Anterior cingulate cortex (tissue), 58 donors: ENCODE measurements at regions not wholly inside any gene's neighbourhood (a gene's known extent, or its start where the extent isn't known, plus 50 kb on each side); places are given as distances from the start of the nearest gene placed in this dataset.
"Not testable (repeated sequence)": the region's sequence is repeated elsewhere in the genome, so short reads cannot be mapped to it uniquely, and the experiment has no call there.

Experiments
- DNase-seq, 58 donors: peaks; one replicate each; lab custom pipeline; 2025; lab: John Stamatoyannopoulos, UW

DNA sequence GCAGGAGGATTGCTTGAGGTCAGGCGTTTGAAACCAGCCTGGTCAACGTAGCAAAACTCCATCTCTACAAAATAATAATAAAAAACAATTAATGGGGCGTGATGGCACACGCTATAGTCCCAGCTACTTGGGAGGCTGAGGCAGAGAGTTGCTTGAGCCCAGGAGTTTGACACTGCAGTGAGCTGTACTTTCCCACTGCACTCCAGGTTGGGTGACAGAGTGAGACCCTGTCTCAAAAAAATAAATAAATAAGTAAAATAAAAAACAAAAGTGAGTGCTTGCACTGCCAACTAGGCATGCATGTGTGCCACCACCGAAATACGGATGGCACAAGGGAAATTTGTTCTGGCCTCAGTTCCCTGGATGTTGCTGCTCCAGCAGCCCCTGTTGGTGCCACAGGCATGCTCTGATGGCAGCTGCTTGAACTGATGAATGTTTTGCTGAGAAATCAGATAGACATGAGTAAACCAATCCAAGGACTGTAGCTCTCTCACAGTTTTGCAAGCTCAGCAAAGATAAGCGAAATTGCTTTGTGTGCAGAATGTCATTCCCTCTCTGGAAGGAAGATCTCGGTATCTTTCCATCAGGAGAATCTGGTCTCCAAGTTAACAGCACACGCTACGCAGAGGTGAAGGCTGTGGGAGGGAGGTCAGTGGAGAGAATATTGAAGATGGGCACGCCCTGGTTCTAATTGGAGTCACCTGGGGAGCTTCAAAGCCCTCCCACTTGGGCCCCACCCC lies 188.0 kb upstream of the SLC24A3 start:
- no peak for DNase-seq

DNA sequence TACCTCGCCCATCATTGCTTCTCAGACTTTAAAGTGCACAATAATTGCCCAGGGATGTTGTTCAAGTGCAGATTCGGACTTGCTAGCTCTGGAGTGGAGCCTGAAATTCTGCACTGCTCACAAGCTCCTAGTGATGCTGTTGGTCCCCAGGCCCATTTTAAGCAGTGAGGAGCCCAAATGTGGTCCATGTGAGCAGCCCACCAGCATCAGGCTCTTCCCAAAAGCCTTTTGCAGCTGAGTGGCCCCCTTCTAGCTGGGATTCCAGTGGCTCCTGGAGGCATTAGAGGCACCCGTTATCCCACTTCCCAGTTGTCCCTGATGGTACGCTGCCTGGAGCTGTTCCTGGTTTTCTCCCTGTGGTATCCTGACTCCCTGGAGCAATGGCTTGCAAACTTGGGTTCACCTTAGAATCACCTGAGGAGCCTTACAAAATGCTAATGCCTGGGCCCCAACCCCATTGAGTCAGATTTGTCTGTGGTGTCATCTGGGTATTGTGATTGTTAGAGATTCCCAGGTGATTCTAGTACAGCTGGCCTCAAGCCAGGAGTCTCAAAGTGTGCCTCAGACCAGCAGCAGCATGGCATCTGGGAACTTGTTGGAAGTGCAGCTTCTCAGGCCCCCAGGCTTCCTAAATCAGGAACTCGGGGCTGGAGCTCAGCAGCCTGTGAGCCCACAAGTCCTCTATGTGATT lies 186.9 kb upstream of the SLC24A3 start:
- DNase-seq = no peak

DNA sequence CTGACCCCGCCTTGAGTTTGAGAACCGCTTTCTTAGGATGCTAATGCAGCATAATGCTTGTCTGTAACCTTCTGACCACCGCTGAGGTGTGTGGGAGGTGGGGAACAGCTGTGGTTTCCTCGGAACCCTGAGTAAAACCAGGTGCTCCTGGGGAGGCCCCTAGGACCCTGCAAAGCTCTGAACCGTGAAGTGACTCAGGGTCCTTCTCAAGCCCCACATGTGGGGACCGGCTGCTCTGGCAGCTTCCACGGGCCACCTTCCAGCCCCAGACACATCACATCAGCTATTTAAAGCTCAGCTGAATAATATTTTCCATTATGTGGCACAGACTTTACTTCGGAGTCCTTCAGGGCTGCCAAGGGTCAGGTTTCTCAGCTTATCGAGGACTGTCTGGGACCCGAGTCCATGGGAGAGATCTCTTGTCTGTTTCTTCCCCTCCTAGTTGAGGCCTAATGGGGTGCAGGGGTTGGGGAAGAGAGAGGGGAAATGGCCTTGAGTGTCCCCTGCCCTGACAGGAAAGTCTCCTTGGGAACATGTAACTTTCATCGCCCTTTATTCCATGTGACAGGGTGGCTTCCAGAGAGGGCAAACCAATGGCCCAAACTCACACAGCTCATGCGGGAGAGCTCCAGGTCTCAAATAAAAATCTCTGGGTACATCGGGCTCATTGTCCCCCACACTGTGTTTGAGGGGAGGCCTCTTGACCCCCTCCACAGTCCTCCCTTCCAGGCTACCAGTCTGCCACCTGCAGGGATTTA lies 186.1 kb upstream of the SLC24A3 start:
- no peak for DNase-seq

DNA sequence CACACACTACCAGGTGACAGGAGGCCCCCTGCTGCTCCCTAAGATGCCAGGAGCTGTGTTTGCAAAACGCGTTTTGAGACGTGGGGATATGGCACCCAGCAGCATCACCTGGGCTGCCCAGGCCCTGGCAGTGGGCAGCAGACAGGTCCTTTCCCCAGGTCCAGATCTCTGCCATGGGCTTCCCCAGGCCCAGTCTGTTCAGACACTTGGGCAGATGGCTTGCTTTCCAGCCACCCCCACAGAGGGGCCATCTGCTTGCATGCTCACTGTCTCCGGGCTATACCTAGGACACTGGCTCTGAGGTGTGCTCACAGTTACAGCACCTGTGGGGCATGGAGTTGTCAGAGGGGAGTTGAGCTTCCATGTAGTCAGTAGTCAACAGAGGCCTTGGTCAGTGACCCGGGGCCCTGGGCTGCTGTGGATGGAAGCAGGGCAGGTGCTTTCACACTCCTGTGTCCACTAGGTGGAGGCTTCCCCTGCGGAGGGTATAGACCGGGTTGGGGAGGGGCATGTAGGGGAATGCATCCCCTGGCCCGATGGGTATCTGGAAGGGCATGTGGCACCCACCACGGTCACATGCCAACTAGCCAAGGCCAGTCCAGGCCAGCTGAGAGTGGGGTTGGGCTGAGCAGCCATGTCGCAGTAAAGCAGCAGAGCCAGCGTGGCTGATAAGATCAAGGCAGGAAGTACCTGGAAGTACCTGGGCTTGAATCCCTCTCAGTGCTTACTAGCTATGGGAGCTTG lies 185.4 kb upstream of the SLC24A3 start:
- no peak for DNase-seq

DNA sequence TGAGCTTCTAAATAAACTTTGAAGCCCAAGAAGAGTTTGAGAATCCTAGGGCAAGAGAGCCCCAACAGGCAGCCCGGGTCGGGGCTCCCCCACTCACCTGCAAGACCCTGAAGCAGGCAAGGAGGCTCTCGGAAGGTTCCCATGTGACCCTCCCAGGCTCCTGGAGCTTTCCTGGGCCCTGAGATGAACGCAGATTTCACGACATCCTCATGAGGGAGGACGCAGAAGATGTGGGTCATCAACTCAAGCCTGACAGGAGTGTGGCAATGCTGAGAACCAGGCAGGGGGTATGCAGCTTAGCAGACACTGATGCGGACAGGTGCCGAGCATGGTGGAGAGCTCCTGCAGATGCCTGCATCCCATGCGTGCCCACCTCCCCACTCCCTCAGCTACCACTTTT lies 184.5 kb upstream of the SLC24A3 start:
- no peak for DNase-seq

DNA sequence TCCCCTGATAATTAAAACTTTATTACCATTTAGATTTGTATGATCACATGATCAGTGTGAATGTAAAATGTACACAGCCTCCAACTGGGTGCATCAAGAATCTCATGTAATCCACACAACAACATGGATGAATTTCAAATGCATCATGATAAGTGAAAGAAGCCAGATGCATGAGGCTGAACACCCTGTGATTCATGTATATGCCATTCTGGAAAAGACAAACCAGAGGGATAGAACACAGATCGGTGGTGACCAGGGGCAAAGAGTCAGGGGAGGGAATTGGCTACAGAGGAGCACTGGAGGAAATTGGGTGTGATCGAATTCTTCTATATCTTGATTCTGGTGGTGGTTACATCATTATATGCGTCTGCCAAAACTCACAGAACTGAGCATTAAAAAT lies 170.7 kb upstream of the SLC24A3 start:
- DNase-seq = no peak

DNA sequence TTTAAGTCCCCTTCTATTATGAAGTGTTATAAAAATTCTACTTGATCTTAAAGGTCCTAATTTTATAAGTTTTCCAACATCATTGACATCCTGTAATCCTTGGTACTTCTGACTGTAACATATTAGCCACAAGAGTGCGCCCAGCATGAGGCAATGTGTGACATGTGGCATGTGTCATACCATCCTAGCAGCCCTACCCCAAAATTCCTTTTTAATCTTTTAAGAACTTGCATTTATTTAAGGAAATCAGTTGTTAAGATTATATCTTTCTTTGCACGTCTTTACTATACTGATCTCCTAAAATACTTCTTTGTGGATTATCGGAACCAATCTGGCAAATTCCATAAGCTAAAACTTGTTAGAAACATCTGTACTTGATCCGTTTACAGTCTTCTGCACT lies 167.1 kb upstream of the SLC24A3 start:
- DNase-seq = no peak

DNA sequence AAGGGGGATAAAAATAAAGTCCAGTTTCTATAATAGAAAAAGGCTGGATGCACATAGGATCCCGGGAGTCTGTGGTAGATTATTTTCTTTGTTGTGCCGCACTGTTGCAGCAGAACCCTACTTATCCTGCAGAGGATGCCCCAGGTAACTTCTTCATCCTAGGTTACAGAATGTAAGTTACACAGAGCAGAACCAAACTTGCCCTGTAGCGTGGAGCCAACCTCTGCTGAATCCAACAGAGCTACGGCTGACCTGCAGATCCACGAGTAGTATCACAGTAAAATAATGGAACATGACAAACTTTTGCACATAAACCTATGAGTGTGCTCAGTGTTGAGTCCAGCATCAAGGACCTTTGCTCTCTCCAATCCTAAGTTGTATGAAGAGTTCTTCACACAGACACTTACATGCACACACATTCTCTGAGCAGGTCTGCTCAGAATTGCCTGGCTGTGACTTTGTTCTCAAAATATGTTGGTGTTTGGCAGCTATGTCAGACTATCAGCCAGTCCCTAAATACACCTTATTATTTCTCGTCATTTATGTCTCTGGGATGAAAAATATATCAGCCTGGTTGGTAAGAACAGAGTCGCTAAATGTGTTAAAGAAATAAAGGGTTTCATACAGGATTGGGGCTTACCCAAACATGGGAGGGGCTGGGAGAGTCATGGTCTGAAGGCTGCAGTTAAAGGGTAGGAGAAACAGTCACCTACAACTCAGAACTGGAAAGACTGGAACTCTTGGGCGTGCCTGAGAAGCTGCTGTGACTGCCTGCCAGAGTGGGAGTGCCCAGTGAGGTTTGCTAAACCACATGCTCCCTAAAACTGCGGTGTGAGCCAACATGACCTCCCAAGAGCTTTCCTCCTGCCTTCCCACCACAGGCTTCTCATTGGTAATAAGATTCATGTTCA lies 165.1 kb upstream of the SLC24A3 start:
- no peak for DNase-seq

DNA sequence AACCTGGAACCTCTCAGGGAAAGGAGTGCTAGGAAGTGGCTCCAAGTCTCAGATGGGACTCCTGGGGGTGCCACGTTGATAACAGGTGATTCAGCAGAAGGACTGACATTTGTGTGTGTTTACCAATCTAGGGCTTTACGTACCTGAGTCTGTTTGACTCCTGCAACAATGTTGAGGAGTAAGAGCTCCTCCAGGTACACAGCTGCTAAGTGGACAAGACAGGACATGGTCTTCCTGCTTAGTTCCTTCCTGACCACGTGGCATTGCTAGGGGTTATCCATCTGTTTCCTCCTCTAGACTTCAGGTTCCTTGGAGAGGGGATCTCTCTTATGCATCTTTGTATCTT lies 164.5 kb upstream of the SLC24A3 start:
- no peak for DNase-seq

DNA sequence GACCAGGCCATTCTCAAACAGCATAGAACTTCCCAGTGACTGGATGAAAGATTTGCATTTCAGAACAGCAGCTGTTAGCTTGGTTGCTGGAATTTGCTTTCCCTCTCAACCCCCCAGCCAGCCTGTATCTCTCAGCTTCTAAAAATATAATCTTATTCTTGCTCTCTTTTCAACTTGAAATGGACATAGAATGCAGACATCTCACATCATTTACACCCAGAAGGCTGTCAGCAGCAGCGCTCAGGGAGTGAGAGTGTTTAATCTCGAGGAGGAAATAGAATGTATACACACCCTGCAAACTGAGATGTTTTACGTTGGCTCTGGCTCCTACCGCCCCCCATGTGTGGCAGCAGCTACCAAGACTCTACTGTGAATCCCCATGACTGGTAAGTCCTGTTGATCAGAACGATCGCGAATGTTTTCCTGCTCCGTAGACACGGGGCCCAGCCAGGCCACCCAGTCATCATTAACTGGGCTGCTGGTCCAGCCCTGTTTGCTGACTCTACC lies 163.4 kb upstream of the SLC24A3 start:
- DNase-seq = peak in 13 of 58 donors; percentile 1 to 33 (median 10)

DNA sequence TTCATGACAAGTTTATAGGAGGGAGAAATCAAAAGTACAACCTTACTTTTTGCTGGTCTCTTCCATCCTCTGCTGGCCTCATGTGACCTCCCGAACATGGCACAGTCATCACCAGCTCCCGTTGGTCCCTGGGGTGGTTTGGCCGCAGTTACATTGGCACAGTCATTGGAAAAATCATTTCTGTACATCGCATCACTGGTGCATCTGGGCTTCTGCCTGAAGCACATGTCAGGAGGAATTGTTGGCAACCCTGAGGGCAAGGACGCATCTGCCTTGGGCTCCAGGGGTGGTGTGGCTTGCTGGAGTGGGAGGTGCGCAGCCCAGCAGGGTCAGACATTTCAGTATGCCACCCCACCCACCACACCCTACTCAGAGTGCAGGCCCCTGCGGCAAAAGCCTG lies 162.9 kb upstream of the SLC24A3 start:
- DNase-seq = no peak

DNA sequence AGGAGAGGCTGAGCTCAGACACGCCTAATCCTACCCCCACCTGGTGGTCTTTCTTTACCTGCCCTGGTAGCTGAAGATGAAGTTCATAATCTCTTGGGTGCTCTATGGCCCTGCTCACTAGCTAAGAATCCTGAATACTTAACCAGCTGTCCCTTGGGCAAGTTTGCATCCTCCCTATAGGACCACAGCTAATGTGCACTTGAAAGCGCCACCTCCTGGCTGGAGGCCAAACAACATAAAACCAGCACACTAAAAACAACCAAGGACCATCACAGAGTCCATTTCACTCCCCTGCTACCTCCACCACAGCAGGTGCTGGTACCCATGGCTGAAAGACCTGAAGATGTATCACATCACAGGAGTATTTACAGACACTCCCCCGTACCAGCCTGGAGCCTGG lies 155.5 kb upstream of the SLC24A3 start:
- DNase-seq = no peak

DNA sequence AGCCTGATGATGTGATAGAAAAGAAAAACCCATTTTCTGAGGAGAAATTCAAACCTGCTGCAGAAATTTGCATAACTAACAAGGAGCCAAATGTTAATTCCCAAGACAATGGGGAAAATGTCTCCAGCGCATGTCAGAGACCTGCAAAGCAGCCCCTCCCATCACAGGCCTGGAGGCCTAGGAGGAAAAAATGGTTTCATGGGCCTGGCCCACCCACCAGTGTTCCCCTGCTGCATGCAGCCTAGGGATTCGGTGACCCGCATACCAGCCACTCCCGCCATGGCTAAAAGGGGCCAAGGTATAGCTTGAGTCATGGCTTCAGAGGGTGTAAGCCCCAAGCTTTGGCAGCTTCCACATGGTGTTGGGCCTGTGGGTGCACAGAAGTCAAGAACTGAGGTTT lies 147.7 kb upstream of the SLC24A3 start:
- not testable (repeated sequence) for DNase-seq

DNA sequence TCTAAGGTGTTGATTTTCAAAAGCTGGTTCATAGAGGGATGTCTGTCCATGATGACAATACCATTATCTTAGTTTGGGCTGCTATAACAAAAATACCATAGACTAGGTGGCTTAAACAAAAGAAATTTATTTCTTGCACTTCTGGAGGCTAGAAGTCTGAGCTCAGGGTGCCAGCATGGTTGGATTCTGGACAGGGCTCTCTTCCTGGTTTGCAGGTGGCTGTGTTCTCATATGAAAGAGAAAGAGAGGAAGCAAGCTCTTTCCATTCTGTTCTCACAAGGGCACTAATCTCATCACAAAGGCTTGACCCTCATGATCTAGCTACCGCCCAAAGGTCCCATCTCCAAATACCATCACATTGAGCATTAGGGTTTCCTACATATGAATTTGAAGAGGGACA lies 144.5 kb upstream of the SLC24A3 start:
- no peak for DNase-seq

DNA sequence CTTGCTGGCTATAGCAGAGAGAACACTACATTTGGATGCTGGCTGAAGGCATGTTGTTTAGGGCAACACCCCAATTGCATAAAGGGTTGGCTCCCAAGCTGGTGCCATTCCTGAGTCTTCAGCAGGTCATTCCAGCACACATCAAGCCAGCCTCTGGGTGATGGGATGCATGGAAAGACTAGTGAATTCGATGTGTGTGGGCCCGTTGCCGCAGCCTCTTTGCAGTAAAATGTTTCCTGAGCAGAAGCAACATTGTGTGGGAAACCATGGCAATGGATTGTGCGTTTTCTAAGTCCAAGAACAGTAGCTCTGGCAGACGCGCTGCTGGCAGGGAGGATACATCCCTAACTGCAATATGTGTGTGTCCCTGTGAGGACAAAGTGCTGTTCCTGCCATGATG lies 142.4 kb upstream of the SLC24A3 start:
- DNase-seq = peak in 26 of 58 donors; percentile 2 to 64 (median 14)

DNA sequence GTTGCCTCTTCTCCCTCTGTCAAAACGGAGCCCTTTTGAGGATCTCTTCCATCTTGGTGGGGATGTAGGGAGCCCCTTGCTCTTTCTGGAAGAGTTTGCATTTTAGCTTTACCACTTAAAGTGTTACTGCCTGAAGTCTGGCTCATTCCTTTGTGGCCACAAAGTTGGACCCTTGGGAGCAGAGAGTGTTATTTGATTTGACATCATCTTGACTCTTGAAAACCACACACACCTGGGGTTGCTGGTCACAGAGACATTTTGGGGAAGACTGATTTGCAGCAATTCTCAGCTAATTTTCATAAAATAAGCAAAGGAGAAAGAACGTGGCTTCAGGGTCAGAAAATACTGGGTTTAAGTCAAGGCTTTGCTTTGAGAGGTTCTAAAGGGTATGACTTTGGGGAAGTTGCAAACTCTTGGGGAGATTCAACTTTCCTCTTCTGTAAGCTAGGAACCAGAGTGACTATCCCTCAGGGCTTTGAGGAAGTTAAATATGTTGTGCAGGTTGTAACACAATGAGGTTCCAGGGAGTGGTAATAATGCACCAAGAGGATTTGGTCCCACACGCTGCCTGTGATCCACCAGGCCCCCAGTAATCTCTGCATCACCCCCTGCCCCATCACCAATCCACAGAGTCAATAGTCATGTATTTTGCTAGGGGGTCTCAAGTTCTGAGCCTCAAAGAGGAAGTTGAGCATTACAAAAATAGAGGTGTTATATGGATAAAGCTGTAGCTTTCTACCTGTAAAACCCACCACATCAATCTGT lies 141.6 kb upstream of the SLC24A3 start:
- no peak for DNase-seq

DNA sequence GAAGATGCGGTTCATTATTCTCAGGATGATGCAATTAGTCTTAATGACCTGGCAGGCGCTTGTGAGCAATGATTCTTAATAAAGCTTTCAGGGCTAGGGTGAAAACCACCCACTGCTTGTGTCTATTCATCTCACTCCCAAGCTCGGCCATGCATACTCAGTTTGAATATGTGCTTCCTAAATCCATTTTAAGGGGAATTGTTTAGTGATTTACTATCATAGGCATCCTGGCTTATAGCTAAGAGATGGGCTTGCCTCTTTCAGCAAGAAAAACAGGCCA lies 141.1 kb upstream of the SLC24A3 start:
- DNase-seq = no peak

DNA sequence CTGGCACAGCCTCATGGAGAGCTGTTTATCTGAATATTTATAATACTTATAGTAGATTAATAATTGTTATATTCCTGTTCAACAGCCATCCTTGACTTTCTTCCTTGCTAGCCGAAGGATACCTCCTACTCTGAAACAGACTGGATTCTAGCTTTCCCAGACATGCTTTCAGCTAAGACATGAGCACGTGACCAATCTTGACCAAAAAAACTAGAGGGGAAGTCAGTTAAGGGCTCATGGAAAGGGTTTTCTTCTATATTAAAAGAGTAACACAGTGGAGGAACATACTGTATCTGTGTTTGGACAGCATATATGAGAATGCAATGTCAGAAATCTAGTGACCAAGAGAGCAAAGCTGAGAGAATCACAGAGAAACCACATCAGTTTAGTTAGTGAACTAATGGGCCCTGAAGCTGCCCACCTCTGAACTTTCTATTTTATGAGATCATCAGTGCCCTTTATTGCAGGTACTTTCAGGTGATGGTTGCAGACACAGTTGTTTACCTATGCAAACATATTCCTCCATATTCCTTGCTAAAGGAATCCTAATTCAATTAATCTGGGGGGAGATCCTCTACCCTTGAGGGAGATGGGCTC lies 140.4 kb upstream of the SLC24A3 start:
- DNase-seq = no peak

DNA sequence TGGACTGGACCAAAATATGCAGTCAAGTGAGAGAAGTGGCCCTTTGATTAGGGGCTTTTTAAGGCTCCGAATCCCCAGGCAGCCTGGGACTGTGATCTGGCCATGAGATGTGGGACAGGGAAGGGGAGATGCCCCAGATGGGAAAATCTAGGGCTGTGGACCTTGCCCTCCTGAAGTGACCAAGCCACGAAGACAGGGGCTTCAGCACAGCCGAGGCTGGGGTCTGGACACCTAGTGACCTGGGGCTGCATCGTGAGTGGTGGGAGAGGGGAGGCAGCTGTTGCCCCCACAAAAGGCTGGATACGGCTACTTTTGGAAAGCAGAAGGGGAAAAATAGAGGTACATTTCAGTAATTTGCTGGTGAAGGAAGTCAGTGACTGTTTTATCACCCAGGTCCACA lies 139.5 kb upstream of the SLC24A3 start:
- no peak for DNase-seq
